Right ventricle myocardium inferior (tissue), 1 donor: ENCODE measurements at regions not wholly inside any gene's neighbourhood (a gene's known extent, or its start where the extent isn't known, plus 50 kb on each side); places are given as distances from the start of the nearest gene placed in this dataset.

Experiments used
- ATAC-seq: fragments of 200-7000 bp; cut with Tn5 transposase; one replicate; pipeline ENCODE4 v1.9.1; 2020; ENCODE audit warnings: mild to moderate bottlenecking, moderate library complexity
- DNase-seq: peaks from one replicate; pipeline ENCODE4 v3.0.0; 2021; ENCODE audit errors: missing footprints
- intact Hi-C: fragments of 100-400 bp; cut with DNase I; formaldehyde crosslinking; loops from one replicate; pipeline ENCODE4 v1.11.0; 2022
- donor health status: DM: no; HTN: yes; CAD: no; lungs with severe emphysema.

- no peak for ATAC-seq
- intact Hi-C loops: no loop called here
- DNase-seq: no peak
These were observed 120.9 kb upstream of the CAND1 start for GRCh38 chr12:67148265-67148664.

- ATAC-seq (no peak), DNase-seq (no peak)
- intact Hi-C loops: no loop called here
These were observed 117.3 kb upstream of the CAND1 start for GRCh38 chr12:67151886-67152285.

- no peak for ATAC-seq
- intact Hi-C loops: no loop called here
- no peak for DNase-seq
These were observed 116.7 kb upstream of the CAND1 start for GRCh38 chr12:67152451-67152850.

- no peak for DNase-seq
- intact Hi-C loops: no loop called here
- no peak for ATAC-seq
These were observed 114.3 kb upstream of the CAND1 start for GRCh38 chr12:67154901-67155300.

GRCh38 chr12:67155863-67156262 is 113.3 kb upstream of the CAND1 start:
- ATAC-seq: no peak
- no peak for DNase-seq
- intact Hi-C loops: no loop called here

GRCh38 chr12:67161322-67161918 is 107.7 kb upstream of the CAND1 start:
- ATAC-seq (no peak), DNase-seq (no peak)
- intact Hi-C loops: loop anchor here (1.0 to 10.0 kb wide), 2 partner anchors 59 to 253 kb away; no protein-coding TSS in a partner anchor

GRCh38 chr12:67173258-67173657 is 95.9 kb upstream of the CAND1 start:
- ATAC-seq: no peak
- DNase-seq: peak; percentile 53
- intact Hi-C loops: no loop called here

GRCh38 chr12:67182551-67182950 is 86.6 kb upstream of the CAND1 start:
- ATAC-seq (no peak), DNase-seq (no peak)
- intact Hi-C loops: no loop called here

GRCh38 chr12:67193704-67194103 is 75.5 kb upstream of the CAND1 start:
- no peak for ATAC-seq
- DNase-seq: no peak
- intact Hi-C loops: no loop called here

GRCh38 chr12:67200386-67200785 is 68.8 kb upstream of the CAND1 start:
- ATAC-seq (no peak), DNase-seq (no peak)
- intact Hi-C loops: no loop called here

GRCh38 chr12:67202011-67202677 is 67.0 kb upstream of the CAND1 start:
- no peak for DNase-seq
- intact Hi-C loops: no loop called here
- ATAC-seq: no peak

GRCh38 chr12:67202678-67203012 is 66.5 kb upstream of the CAND1 start:
- intact Hi-C loops: no loop called here
- ATAC-seq (no peak), DNase-seq (no peak)

- ATAC-seq (peak; percentile 65), DNase-seq (no peak)
- intact Hi-C loops: no loop called here
These were observed 60.7 kb upstream of the CAND1 start for GRCh38 chr12:67208281-67209067.

GRCh38 chr12:67211029-67211428 is 58.1 kb upstream of the CAND1 start:
- intact Hi-C loops: no loop called here
- DNase-seq (no peak), ATAC-seq (no peak)

GRCh38 chr12:67211494-67211893 is 57.7 kb upstream of the CAND1 start:
- intact Hi-C loops: no loop called here
- DNase-seq (no peak), ATAC-seq (no peak)

- ATAC-seq (no peak), DNase-seq (no peak)
- intact Hi-C loops: loop anchor here (5.0 kb wide), 1 partner anchor 190 kb away; no protein-coding TSS in a partner anchor
These were observed 51.5 kb upstream of the CAND1 start for GRCh38 chr12:67217647-67218046.
